ENCODE measurements at regions not wholly inside any gene's neighbourhood (a gene's known extent, or its start where the extent isn't known, plus 50 kb on each side); places are given as distances from the start of the nearest gene placed in this dataset.

DNA sequence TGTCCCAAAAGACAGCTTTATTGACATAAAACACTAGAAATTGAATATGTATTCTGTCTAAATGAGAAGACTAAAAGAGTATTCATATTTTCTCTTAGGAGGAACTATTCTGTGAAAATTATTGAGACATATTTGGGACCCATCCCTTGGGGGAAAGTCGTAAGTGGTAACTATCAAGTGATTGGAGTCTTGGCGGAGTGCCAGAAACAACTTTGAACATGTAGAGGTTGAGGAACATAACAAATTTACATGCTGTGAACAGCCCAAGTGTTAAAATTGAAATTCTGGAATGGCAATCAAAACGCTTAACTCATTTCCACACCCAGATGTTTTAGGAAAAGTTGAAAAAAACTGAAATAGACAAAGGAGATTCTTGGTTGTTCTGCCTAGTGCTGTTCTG lies 1034.6 kb downstream of the NSUN3 start:
- H3K9me3 ChIP-seq (ENCODE audit: low read depth, low read length) = no peaks in the 10 kb centered on the region
- H3K36me3 ChIP-seq (ENCODE audit: insufficient read depth, low read length) = no peaks in the 10 kb centered on the region
- no peak overlapping the region for H3K27ac ChIP-seq
- TF ChIP-seq EZH2 (IDR thresholded peaks at IDR 0.05) = no peak
- no peak for TF ChIP-seq POLR2AphosphoS5 (IDR thresholded peaks at IDR 0.05; ENCODE audit: borderline replicate concordance, low read depth, low read length)
- TF ChIP-seq FOXP2 (optimal IDR thresholded peaks at IDR 0.05; ENCODE audit: control extremely low read depth, extremely low read length, insufficient read depth) = no peak
- no peak for DNase-seq (ENCODE audit: low read depth, low spot score)
- no peak overlapping the region for H3K4me3 ChIP-seq
- H3K9ac ChIP-seq (ENCODE audit: insufficient read length) = no peak overlapping the region

DNA sequence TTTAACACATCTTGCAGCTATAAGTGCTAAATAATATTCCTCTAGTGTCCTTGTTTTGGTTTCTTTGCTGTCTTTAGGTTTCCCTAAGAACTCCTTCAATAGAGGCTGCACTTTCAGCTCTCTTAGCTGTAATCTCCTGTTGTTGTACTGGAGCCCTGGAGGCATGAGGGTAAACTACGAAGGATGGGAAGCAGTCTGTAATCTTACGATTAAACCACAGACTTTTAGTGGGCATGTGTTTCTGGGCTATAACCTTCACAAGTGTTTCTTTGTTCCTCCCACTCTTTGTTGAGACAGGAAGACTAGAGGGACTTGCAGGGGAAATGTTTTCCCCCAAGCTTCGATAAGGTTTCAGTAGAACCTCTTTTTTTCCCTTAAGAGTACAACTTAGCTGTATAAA lies 1058.1 kb downstream of the NSUN3 start:
- Histone ChIP-seq H3K9ac (ENCODE audit: insufficient read length) (no peak overlapping the region), H3K4me3 (no peak overlapping the region), H3K27ac (no peak overlapping the region), H3K36me3 (ENCODE audit: insufficient read depth, low read length) (no peaks in the 10 kb centered on the region), H3K9me3 (ENCODE audit: low read depth, low read length) (no peaks in the 10 kb centered on the region)
- DNase-seq (ENCODE audit: low read depth, low spot score) = no peak
- TF ChIP-seq POLR2AphosphoS5 (IDR thresholded peaks at IDR 0.05; ENCODE audit: borderline replicate concordance, low read depth, low read length) = no peak
- TF ChIP-seq FOXP2 (optimal IDR thresholded peaks at IDR 0.05; ENCODE audit: control extremely low read depth, extremely low read length, insufficient read depth) = no peak
- TF ChIP-seq EZH2 (IDR thresholded peaks at IDR 0.05) = no peak

DNA sequence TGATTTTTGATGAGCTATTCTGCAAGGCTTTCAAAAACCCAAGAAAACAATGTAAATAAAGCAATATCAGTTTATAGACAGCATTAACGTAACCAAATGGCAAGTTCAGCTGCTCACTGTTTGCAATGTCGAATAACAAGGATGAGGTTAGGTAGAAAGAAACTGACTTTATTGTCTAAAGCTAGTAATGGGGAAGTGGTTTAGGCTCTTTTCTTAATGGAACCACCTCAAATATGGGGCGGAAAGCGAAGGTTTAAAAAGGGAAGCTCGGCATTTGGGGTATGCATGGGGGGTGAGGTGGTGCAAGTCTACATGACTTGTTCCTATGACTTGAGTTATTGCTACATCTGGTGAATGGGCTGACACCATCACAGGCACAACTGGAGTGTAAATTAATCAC lies 1060.2 kb downstream of the NSUN3 start:
- Histone ChIP-seq H3K27ac (no peak overlapping the region), H3K9me3 (ENCODE audit: low read depth, low read length) (no peaks in the 10 kb centered on the region), H3K9ac (ENCODE audit: insufficient read length) (no peak overlapping the region), H3K36me3 (ENCODE audit: insufficient read depth, low read length) (no peaks in the 10 kb centered on the region), H3K4me3 (no peak overlapping the region)
- TF ChIP-seq EZH2 (IDR thresholded peaks at IDR 0.05) (no peak), FOXP2 (optimal IDR thresholded peaks at IDR 0.05; ENCODE audit: control extremely low read depth, extremely low read length, insufficient read depth) (no peak), POLR2AphosphoS5 (IDR thresholded peaks at IDR 0.05; ENCODE audit: borderline replicate concordance, low read depth, low read length) (no peak)
- no peak for DNase-seq (ENCODE audit: low read depth, low spot score)

DNA sequence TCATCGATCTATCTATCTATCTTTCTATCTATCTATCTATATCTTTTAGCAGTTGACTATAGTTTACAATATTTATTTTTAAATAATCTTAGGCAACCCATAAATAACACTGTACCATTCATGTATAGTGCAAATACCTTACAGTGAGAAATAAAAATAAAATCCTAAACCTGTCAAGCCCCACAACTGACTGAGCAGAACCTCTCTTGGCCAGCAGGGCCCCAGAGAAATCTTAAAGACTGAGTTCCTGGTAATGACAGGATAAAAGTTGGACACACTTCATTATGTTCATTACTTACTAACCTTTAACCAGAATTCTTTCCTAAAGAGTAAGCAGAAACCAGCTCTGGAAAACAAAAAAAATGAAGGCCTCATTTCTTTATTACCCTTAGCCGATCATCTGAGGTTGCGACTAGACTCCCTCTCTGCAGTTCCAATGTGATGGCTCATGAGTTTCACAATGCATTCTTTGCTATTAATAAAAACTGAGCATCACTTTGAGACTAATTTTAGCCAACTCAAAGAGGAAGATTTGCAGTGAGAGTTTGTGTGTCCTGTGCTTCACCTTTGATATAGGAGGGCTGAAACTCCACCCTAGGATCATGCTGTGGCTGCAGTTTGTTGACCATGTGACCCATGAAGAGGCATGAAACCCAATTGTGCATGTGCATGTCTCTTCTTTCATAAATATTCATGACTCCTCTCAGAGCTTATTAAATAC lies 1072.0 kb downstream of the NSUN3 start:
- H3K9me3 ChIP-seq (ENCODE audit: low read depth, low read length) = no peaks in the 10 kb centered on the region
- H3K9ac ChIP-seq (ENCODE audit: insufficient read length) = no peak overlapping the region
- no peak overlapping the region for H3K27ac ChIP-seq
- H3K36me3 ChIP-seq (ENCODE audit: insufficient read depth, low read length) = no peaks in the 10 kb centered on the region
- DNase-seq (ENCODE audit: low read depth, low spot score) = no peak
- no peak for TF ChIP-seq EZH2 (IDR thresholded peaks at IDR 0.05)
- TF ChIP-seq POLR2AphosphoS5 (IDR thresholded peaks at IDR 0.05; ENCODE audit: borderline replicate concordance, low read depth, low read length) = no peak
- TF ChIP-seq FOXP2 (optimal IDR thresholded peaks at IDR 0.05; ENCODE audit: control extremely low read depth, extremely low read length, insufficient read depth) = no peak
- H3K4me3 ChIP-seq = no peak overlapping the region

DNA sequence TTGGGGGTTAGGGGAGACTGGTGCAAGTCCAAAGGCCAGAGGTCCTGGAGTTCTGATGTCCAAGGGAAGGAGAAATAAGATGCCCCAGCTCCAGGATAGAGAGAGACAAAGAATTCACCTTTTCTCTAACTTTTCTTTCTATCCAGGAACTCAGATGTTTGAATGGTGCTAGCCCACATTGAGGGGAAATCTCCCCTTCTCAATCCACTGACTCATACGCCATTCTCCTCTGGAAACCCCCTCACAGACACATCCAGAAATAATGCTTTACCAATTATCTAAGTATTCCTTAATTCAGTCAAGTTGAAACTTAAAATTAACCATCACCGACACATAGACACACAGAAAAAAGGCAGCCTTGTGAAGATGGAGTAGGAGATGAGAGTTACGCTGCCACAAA lies 1085.2 kb downstream of the NSUN3 start:
- Histone ChIP-seq H3K9ac (ENCODE audit: insufficient read length) (no peak overlapping the region), H3K9me3 (ENCODE audit: low read depth, low read length) (no peaks in the 10 kb centered on the region), H3K27ac (no peak overlapping the region), H3K4me3 (no peak overlapping the region), H3K36me3 (ENCODE audit: insufficient read depth, low read length) (no peaks in the 10 kb centered on the region)
- DNase-seq (ENCODE audit: low read depth, low spot score) = no peak
- TF ChIP-seq FOXP2 (optimal IDR thresholded peaks at IDR 0.05; ENCODE audit: control extremely low read depth, extremely low read length, insufficient read depth) = no peak

DNA sequence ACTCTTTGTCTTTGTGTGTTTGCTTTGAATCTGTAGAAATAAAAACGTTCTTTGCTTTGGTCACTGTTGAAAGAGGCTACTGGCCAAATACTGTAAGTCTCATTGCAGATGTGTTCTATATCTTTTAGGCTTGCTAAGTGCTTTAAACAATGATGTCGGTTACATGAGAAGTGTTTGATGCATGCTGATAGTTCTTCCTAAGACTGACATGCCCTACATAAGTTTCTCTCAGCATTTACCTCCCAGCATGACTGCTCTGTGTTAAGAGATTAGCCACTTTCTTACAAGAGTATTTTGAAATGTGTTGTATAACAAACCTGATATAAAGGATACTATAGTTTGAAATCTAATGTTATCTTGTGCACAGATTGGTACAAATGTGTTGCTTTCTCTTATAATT lies 1088.7 kb downstream of the NSUN3 start:
- Histone ChIP-seq H3K36me3 (ENCODE audit: insufficient read depth, low read length) (no peaks in the 10 kb centered on the region), H3K4me3 (no peak overlapping the region), H3K9ac (ENCODE audit: insufficient read length) (no peak overlapping the region), H3K9me3 (ENCODE audit: low read depth, low read length) (no peaks in the 10 kb centered on the region), H3K27ac (no peak overlapping the region)
- no peak for TF ChIP-seq EZH2 (IDR thresholded peaks at IDR 0.05)
- TF ChIP-seq FOXP2 (optimal IDR thresholded peaks at IDR 0.05; ENCODE audit: control extremely low read depth, extremely low read length, insufficient read depth) = no peak
- TF ChIP-seq POLR2AphosphoS5 (IDR thresholded peaks at IDR 0.05; ENCODE audit: borderline replicate concordance, low read depth, low read length) = no peak
- DNase-seq (ENCODE audit: low read depth, low spot score) = no peak

DNA sequence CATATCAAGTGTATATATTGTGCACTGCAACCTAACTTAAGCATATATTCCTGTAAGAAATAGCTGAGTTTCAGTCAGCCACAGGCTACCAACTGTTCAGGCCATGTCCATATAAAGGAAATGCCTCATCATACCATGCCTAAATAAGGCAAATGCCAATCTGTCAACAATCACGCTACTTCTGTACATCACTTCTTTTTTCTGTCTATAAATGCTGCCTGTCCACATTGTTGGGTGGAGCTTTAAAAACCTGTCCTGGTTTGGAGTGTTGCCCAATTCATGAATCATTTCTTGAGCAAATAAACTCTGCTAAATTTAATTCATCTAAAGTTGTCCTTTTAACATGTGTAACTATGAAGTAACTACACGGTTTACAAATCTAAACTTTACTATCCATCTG lies 1091.9 kb downstream of the NSUN3 start:
- DNase-seq (ENCODE audit: low read depth, low spot score) = no peak
- no peak overlapping the region for H3K4me3 ChIP-seq
- no peak overlapping the region for H3K9ac ChIP-seq (ENCODE audit: insufficient read length)
- no peaks in the 10 kb centered on the region for H3K36me3 ChIP-seq (ENCODE audit: insufficient read depth, low read length)
- no peak overlapping the region for H3K27ac ChIP-seq
- TF ChIP-seq FOXP2 (optimal IDR thresholded peaks at IDR 0.05; ENCODE audit: control extremely low read depth, extremely low read length, insufficient read depth) (no peak), EZH2 (IDR thresholded peaks at IDR 0.05) (no peak), POLR2AphosphoS5 (IDR thresholded peaks at IDR 0.05; ENCODE audit: borderline replicate concordance, low read depth, low read length) (no peak)
- no peaks in the 10 kb centered on the region for H3K9me3 ChIP-seq (ENCODE audit: low read depth, low read length)

DNA sequence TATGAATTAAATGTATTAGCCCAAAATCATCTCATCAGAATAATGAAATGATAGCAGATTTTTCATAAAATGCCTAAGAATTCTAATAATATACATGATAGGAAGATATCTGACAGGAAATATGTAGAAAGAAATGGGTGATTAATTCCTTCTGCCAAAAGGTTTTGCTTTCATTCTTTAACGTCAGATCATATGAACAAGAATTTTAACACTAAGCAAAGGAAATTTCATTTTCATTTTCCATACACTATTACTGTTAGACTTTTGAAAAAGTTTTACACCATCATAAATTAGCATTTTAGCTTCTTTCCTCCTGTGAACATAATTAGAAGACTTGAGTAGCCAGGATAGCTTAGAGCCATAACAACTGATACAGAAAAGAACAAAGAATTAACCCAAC lies 1099.9 kb downstream of the NSUN3 start:
- Histone ChIP-seq H3K9ac (ENCODE audit: insufficient read length) (no peak overlapping the region), H3K9me3 (ENCODE audit: low read depth, low read length) (no peaks in the 10 kb centered on the region), H3K4me3 (no peak overlapping the region), H3K36me3 (ENCODE audit: insufficient read depth, low read length) (no peaks in the 10 kb centered on the region), H3K27ac (no peak overlapping the region)
- DNase-seq (ENCODE audit: low read depth, low spot score) = no peak
- TF ChIP-seq POLR2AphosphoS5 (IDR thresholded peaks at IDR 0.05; ENCODE audit: borderline replicate concordance, low read depth, low read length) = no peak
- TF ChIP-seq FOXP2 (optimal IDR thresholded peaks at IDR 0.05; ENCODE audit: control extremely low read depth, extremely low read length, insufficient read depth) = no peak
- TF ChIP-seq EZH2 (IDR thresholded peaks at IDR 0.05) = no peak

DNA sequence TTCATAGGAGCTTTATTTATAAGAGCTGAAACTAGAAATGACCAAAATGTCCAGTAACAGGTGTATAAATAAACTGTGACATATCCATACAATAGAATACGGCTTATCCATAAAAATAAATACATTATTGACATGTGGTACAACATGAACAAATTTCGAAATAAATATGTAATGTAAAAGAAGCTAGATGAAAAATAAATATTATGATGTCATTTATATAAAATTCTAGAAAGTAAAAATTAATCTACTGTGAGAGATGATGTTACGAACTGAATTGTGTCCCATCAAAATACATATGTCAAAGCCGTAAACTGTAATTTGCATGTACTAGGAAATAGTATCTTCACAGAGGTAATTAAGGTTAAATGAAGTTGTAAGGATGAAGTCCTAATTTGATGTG lies 1104.9 kb downstream of the NSUN3 start:
- TF ChIP-seq FOXP2 (optimal IDR thresholded peaks at IDR 0.05; ENCODE audit: control extremely low read depth, extremely low read length, insufficient read depth) (no peak), POLR2AphosphoS5 (IDR thresholded peaks at IDR 0.05; ENCODE audit: borderline replicate concordance, low read depth, low read length) (no peak), EZH2 (IDR thresholded peaks at IDR 0.05) (no peak)
- Histone ChIP-seq H3K36me3 (ENCODE audit: insufficient read depth, low read length) (no peaks in the 10 kb centered on the region), H3K4me3 (no peak overlapping the region), H3K27ac (no peak overlapping the region), H3K9me3 (ENCODE audit: low read depth, low read length) (no peaks in the 10 kb centered on the region), H3K9ac (ENCODE audit: insufficient read length) (no peak overlapping the region)
- DNase-seq (ENCODE audit: low read depth, low spot score) = no peak

Measured in SK-N-MC (cell line).